Panc1 (cell line): ENCODE measurements at regions not wholly inside any gene's neighbourhood (a gene's known extent, or its start where the extent isn't known, plus 50 kb on each side); places are given as distances from the start of the nearest gene placed in this dataset.

Experiments used
- ATAC-seq: fragments of 200-7000 bp; cut with Tn5 transposase; 2 replicates; pipeline ENCODE4 v1.9.1; 2020; ENCODE audit warnings: mild to moderate bottlenecking, moderate library complexity
- BruUV-seq: library from RNA; stranded (reverse); fragments of 400-500 nt; replicated peaks from 2 replicates; lab custom pipeline; 2021; lab: Mats Ljungman, UMichigan
- CTCF ChIA-PET: fragments of 300-600 bp; sonication (Branson Sonifier 250); formaldehyde crosslinking; loops from one replicate; lab custom pipeline; 2022; ENCODE audit warnings: antibody characterized with exemption; lab: Charles Lee
- POLR2A ChIA-PET: fragments of 300-600 bp; sonication (Branson Sonifier 250); formaldehyde crosslinking; loops from one replicate; lab custom pipeline; 2022; ENCODE audit warnings: antibody characterized with exemption; lab: Charles Lee
- DNase-seq: peaks from one replicate; pipeline ENCODE4 v3.0.0-alpha.2; 2010; ENCODE audit warnings: low read depth, low spot score
- H3K27ac ChIP-seq: 2 replicates; pipeline ENCODE4 v1.5.1; 2011; ENCODE audit warnings: mild to moderate bottlenecking, low read length, inconsistent platforms
- H3K27me3 ChIP-seq: fragments of 200-500 bp; sonication (Bioruptor generic); 2 replicates; pipeline ENCODE4 v1.6.0; 2014; ENCODE audit warnings: low read length, inconsistent platforms; ENCODE audit not compliant: control insufficient read depth, insufficient read depth
- H3K36me3 ChIP-seq: fragments of 200-500 bp; sonication (Bioruptor generic); 2 replicates; pipeline ENCODE4 v1.5.1; 2014; ENCODE audit warnings: inconsistent platforms, mild to moderate bottlenecking, low read length, moderate library complexity; ENCODE audit not compliant: control insufficient read depth, insufficient read depth
- H3K4me1 ChIP-seq: 2 replicates; pipeline ENCODE4 v1.5.1; 2011; ENCODE audit warnings: inconsistent platforms, mild to moderate bottlenecking, low read length, moderate library complexity; ENCODE audit not compliant: control insufficient read depth, insufficient read depth
- H3K4me3 ChIP-seq, 2 experiments: 2 replicates each; pipeline ENCODE4 v1.5.1; 2011 to 2012; ENCODE audit warnings: low read depth in 2 of 2, low read length in 2 of 2, mild to moderate bottlenecking in 2 of 2, inconsistent platforms in 1 of 2, moderate library complexity in 1 of 2
- H3K9me3 ChIP-seq: fragments of 200-500 bp; sonication (Bioruptor generic); 2 replicates; pipeline ENCODE4 v1.5.1; 2014; ENCODE audit warnings: low read depth, mild to moderate bottlenecking, inconsistent platforms, low read length, moderate library complexity; ENCODE audit not compliant: control insufficient read depth, insufficient read depth
- CTCF ChIP-seq: fragments of 450-650 bp; IDR thresholded peaks from 2 replicates; pipeline ENCODE4 v1.5.1; 2017; ENCODE audit warnings: mild to moderate bottlenecking
- POLR2AphosphoS5 ChIP-seq: IDR thresholded peaks from 2 replicates; pipeline ENCODE4 v1.6.1; 2012; ENCODE audit warnings: mild to moderate bottlenecking, low read depth, low read length, moderate library complexity
- REST ChIP-seq, 2 experiments: IDR thresholded peaks; 2 replicates each; pipeline ENCODE4 v1.6.1; 2011 to 2012; ENCODE audit warnings: low read depth in 2 of 2, control low read depth in 1 of 2, low read length in 1 of 2, mild to moderate bottlenecking in 1 of 2, moderate library complexity in 1 of 2; ENCODE audit not compliant: insufficient read depth in 1 of 2
- SIN3A ChIP-seq: IDR thresholded peaks from 2 replicates; pipeline ENCODE4 v1.6.1; 2012; ENCODE audit warnings: low read depth, mild to moderate bottlenecking, low read length, moderate library complexity, borderline replicate concordance; ENCODE audit not compliant: insufficient read depth
- TCF7L2 ChIP-seq: IDR thresholded peaks from 2 replicates; pipeline ENCODE4 v1.6.1; 2011; ENCODE audit warnings: mild to moderate bottlenecking, low read depth, low read length, inconsistent platforms
- in situ Hi-C: cut with HindIII; loops from 2 replicates; pipeline ENCODE4 v1.10.0; 2016; ENCODE audit warnings: low sequenced_read_pairs, low pct_unique_long_range_greater_than_20kb
- intact Hi-C: fragments of 100-400 bp; cut with micrococcal nuclease; formaldehyde crosslinking; loops from one replicate; pipeline ENCODE4 v1.10.0; 2022; ENCODE audit not compliant: unreplicated experiment

- no peak for TF ChIP-seq TCF7L2
- no peak for TF ChIP-seq REST (IDR thresholded peaks at IDR 0.05; ENCODE audit: insufficient read depth in 1 of 2, low read depth in 2 of 2, low read length in 1 of 2)
- TF ChIP-seq SIN3A, result no peak
- TF ChIP-seq CTCF, result no peak
- TF ChIP-seq POLR2AphosphoS5, result no peak
- no peaks in the 10 kb centered on the region for H3K9me3 ChIP-seq
- ATAC-seq (no peak), DNase-seq (no peak)
- no peak overlapping the region for H3K27ac ChIP-seq
- H3K4me1 ChIP-seq, result no peaks in the 10 kb centered on the region
- no peak overlapping the region for H3K4me3 ChIP-seq
- no TSS peak for BruUV-seq
- intact Hi-C loops, result no loop called here
- H3K36me3 ChIP-seq, result no peaks in the 10 kb centered on the region
- in situ Hi-C loops, result no loop called here
- H3K27me3 ChIP-seq, result no peaks in the 10 kb centered on the region
- ChIA-PET CTCF (no interaction called here), POLR2A (no interaction called here)
Measured at GRCh38 chr3:154884952-154885351, 195.2 kb upstream of the MME start.

GRCh38 chr3:154875142-154875541 is 205.0 kb upstream of the MME start:
- Histone ChIP-seq H3K9me3 (no peaks in the 10 kb centered on the region; the same call in 1 of the 2 replicates), H3K27ac (no peak overlapping the region), H3K27me3 (no peaks in the 10 kb centered on the region), H3K4me3 (no peak overlapping the region), H3K4me1 (no peaks in the 10 kb centered on the region), H3K36me3 (no peaks in the 10 kb centered on the region)
- no TSS peak for BruUV-seq
- ChIA-PET CTCF (no interaction called here), POLR2A (no interaction called here)
- no peak for DNase-seq
- in situ Hi-C loops, result no loop called here
- intact Hi-C loops, result no loop called here
- TF ChIP-seq SIN3A, result no peak
- TF ChIP-seq REST (IDR thresholded peaks at IDR 0.05; ENCODE audit: insufficient read depth in 1 of 2, low read depth in 2 of 2, low read length in 1 of 2), result no peak
- TF ChIP-seq TCF7L2, result no peak
- TF ChIP-seq POLR2AphosphoS5, result no peak
- TF ChIP-seq CTCF, result no peak
- ATAC-seq, result no peak
